Stimulated activated CD4-positive, alpha-beta T cell treated with anti-CD3 and anti-CD28 coated beads, Interleukin-4, amount 100 ng/mL, for 48 hours (primary cell): ENCODE measurements at regions not wholly inside any gene's neighbourhood (a gene's known extent, or its start where the extent isn't known, plus 50 kb on each side); places are given as distances from the start of the nearest gene placed in this dataset.
"Not testable (repeated sequence)": the region's sequence is repeated elsewhere in the genome, so short reads cannot be mapped to it uniquely, and the experiment has no call there.

ENCODE experiments used
- DNase-seq, 2 donors: peaks; one replicate each; pipeline ENCODE4 v3.0.0-alpha.2; 2020; ENCODE audit warnings: low read depth in 2 of 2

DNA sequence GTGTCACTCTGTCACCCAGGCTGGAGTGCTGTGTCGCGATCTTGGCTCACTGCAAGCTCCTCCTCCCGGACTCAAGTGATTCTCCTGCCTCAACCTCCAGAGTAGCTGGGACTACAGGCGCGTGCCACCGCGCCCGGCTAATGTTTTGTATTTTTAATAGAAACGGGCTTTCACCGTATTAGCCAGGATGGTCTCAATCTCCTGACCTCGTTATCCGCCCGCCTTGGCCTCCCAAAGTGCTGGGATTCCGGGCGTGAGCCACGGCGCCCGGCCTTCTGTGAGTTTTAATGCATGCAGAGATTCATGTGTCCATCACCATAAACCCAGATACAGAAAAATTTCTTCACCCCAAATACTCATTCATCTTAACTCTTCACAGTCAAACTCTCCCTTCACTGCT, 1046.7 kb downstream of the CDH9 start:
- no peak for DNase-seq

DNA sequence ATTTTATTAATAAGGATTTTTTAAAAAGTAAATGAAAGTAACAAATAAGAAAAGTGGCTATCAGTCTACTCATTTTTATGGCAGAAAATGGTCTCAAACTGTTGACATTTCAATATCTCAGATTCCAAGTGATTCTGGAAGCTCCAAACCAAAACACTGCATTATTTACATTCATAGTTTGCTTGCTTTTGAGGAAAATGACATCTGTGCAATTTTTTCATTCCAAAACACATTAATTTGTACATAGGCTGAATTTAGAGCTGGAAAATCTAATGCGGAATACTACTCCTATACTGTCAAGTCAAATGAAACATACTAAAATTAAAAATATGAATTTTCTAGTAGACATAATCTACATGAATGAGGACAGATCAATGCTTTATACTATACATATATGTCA, 1047.6 kb downstream of the CDH9 start:
- DNase-seq = no peak

DNA sequence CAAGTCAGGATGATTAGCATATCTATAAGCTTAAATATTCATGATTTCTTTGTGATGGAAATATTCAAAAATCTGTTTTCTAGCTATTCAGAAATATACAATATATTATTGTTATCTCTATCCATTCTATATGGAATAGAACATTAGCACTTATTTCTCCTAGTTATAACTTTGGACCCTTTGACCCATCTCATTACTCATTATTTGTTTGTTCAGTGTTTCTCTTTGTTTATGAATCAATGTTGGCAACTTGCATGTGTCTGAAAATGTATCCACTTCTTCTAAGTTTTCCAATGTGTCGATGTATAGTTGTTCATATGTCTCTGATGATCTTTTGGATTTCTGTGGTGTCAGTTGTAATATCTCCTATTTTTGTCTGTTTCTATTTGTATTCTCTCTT, 1059.3 kb downstream of the CDH9 start:
- no peak for DNase-seq

DNA sequence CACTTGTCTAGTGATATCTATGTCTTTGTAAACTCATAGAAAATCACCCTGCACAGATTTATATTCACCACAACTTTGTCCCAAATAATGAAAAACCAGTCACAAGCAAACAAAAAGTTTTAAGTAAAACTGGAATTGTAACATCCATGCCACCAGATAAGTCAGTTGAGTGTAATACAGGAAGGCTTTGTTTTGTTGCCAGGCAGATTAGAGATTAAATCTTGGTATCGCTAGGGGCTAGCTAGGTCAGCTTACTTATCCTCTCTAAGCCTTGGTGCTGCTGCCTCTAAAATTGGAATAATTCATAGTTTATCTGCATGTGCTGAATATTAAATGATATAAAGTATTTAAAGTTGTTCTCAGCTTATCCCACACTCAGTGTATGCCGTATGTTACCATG, 1062.5 kb downstream of the CDH9 start:
- DNase-seq = no peak

DNA sequence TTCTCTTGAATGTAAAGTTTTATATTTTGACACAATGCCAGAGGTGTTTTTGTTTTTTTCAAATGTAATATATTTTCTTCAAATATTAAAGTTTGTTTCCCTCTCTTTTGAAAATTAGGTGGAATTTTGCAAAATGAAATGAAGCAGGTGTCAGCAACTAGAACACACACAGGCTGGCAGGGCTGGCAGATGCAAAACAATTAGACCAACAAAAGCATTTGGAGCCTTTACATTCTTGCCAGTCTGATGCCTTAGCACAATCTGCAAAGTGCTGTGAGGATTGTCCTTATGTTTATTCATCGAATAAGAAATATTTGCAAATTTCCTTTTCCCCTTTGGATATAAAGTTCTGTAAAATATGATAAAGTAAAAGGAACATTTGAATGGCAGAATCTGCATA, 1063.9 kb downstream of the CDH9 start:
- DNase-seq = no peak

DNA sequence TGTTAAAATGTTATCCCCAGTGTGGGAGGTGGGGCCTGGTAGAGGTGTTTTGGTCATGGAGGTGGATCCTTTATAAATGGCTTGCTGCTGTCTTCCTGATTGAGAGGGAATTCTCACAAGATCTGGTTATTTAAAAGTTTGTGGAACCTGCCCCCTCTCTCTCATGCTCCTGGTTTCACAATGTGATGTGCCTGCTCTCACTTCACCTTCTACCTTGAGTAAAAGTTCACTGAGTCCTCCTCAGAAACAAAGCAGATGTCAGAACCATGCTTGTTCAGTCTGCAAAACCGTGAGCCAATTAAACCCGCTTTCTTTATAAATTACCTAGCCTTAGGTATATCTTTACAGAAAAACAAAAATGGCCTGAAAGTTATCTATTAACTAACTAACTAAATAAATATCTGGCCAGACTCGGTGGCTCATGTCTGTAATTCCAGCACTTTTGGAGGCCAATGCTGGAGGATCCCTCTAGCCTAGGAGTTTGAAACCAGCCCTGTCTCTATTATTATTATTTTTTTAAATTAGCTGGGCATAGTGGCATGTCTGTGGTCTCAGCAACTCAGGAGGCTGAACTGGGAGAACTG, 1067.4 kb downstream of the CDH9 start:
- no peak for DNase-seq

DNA sequence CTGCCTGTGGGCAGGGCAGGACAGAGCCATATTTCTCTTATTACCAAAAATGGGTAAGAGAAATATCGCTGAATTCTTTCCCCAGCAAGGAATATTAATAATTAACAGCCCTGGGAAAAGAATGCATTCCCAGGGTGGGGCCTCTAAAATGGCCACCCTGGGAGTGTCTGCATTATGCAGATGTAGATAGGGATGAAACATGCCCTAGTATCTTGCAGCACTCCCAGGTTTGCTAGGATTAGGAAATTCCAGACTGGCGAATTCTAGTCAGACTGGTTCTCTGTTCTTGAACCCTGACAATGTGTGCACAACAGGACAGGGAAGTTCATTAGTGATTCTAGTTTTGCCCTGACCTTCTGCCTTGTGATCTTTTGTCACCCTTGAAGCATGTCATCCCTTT, 1069.3 kb downstream of the CDH9 start:
- DNase-seq = not testable (repeated sequence)

DNA sequence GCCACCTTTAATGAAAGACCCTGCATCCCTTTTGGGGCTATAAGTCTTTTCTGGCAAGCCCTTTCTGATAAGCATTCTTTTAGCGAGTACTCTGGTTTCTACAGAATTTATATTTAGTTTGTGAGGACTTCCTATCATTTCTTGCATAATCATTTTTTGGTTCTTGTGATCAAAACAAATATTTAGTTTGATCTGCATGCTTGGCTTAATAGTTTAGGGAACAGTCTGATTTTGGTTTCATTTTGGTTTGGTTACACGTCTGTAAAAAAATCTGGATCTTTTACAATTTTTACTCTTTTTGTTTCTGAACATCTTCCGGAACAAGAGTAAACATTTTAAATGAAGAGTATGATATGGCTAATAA, 1074.4 kb downstream of the CDH9 start:
- DNase-seq = no peak

DNA sequence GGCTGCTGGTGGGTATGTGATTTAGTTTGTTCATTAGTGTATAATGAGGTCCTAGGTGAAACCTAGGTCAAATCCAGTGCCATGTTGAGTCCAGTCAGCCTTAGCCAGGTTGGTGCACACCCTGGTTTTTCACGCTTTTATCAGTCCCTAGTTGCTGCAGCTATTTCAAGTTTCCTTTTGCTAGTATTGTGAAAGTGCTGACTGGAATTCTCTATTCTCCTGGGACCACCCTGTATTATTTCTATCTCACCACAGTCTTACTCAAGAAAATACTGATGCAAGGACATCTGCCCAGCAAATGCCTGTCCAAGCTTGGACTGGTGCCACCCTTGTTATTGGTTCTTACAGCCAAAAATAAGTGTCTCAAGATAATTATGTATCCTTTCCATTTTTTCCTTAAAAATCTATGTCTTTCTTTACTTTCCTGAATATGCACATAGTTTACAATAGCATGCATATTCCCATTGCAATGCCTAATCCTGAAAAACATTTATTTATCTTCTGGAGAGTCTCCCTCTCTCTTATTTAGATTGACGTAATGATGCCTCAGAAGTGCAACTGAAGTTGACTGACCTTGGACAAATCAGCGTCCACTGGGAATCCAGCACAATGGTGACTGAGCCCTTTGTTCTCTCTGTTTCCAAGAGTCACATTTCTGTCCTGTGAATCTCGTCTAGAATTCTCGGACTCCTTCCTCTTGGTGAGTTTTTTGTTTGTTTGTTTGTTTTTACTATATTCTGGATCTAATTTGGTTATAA, 1075.0 kb downstream of the CDH9 start:
- no peak for DNase-seq

DNA sequence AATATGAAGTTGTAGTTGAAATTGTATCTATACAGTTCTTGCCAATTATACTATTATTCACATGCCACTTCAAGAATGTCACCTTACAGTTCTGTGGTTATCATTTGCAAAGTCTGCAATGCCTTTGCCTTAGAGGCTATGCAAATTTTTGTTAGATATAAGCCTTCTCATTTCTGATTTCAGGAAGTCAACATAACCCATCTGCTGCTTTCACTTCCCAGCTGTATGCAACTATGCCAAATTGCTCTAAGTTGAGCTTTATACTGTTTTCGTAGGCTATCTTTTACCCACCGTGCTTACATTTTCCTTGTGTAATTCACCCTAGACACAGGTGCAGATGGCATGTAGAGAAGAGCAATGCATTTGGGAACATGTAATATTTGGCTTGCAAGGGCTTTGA, 1083.0 kb downstream of the CDH9 start:
- no peak for DNase-seq

DNA sequence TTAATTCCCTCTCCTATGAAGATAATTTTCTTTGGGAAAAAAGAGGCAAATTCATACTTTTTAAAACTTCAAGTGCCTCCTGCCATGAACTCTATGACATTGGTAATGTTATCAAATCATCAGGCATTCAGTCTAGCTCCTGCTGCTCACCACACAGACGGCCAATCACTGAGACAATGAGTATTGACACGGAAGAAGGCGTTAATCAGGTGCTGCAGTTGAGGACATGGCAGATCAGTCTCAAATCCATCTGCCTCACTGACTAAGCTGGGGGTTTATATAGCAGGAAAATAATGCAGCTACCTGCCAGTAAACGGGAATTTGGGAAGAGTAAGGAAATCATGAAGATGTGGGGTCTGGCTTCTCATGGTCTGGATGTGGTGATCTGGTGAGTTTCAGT, 1087.7 kb downstream of the CDH9 start:
- DNase-seq = no peak

DNA sequence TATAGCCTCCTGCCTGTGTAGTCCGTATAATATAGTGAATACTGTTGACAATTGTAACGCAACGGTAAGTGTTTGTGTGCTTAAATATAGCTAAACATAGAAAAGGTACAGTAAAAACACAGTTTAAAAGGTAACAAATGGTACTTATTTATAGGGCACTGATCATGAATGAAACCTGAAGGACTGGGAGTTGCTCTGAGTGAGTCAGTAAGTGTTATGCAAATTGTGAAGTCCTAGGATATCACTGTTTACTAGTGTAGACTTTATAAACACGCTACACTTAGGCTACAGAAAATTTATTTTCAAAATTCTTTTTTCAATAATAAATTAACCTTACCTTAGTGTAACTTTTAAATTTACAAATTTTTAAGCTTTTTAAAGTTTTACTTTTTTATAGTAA, 1090.1 kb downstream of the CDH9 start:
- DNase-seq = no peak

DNA sequence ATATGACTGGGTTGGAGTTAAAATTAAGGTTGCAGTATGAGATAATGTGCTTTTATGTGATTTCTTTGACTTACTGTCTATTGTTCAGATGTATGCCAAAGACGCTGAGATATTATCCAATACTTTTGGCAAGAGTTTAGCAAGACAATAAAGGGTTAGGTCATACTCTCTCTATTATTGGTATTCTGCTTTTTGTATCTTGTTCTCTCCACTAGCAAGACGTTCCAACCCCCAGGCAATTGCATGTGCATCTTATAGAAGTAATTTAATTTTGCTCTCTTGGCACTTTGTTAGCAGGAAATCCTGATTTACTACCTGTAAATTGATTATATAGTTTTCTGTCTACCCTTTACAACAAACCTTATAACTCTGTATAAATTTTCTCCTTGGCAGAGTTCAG, 1093.6 kb downstream of the CDH9 start:
- no peak for DNase-seq

DNA sequence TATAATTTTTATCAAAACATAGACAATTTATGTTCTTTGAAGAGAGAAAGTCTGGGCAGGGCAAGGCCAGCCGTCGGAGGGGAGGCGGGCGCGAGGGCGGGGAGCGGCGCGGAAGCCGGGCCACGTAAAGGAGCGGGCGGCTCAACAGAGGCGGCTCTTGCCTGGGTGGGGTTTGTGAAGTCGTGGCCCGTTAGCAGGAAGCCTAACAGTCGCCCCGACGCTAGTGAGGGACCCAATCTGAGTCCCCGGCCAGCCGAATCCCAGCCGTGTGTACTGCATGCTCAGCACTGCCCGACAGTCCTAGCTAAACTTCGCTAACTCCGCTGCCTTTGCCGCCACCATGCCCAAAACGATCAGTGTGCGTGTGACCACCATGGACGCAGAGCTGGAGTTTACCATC, 1129.2 kb downstream of the CDH9 start:
- no peak for DNase-seq

DNA sequence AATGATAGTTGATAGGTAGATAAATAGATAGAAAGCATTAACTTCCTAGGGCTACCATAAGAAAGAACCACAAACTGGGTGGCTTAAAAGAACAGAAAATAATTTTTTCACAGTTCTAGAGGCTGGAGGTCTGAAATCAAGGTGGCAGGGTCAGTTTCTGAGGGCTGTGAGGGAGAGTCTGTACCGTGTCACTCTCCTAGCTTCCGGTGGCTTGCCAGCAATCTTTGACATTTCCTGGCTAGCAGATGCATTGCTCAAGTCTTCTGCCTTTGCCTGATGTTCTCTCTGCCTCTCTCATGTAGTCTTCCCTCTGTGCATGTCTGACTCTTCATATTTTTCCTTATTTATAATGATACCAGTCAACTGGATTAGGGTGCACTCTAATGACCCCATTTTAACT, 1132.7 kb downstream of the CDH9 start:
- DNase-seq = no peak

DNA sequence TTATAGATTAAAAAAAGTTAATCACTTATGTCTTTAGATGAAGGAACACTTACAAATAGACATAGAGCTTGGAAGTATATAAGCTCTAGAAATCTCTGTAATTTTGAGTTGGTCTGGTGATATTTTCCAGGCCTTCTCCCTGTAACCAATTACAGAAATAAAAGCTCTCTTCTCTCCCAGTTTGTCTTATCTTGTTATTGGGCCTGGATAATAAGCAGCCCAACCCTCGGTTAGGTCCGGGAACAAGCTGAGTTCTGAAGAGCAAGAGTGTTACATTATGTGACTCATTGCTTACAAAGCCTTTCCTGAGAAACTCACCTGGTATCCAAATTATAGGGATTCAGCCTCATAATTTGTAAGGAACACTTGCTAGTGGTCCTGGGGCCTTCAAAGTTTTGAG, 1146.2 kb downstream of the CDH9 start:
- DNase-seq = no peak

DNA sequence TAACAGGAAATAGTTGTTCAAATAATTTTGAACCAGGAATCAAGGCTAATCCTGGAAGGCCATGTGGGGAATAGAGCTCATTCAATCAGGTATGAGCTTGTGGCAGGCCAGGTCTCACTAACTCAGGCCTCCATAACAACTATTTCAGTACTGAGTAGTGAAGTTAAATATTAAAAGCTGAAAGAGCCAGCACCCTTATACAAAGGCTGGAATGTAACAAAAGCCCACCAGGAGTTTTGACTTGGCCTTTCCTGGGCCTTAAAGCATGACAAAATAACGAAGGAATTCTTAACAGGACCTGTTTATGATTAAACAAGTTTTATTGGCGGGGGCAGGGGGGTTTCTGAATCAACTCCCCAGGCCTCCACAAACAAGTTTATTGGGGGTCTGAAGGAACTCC, 1146.7 kb downstream of the CDH9 start:
- no peak for DNase-seq

DNA sequence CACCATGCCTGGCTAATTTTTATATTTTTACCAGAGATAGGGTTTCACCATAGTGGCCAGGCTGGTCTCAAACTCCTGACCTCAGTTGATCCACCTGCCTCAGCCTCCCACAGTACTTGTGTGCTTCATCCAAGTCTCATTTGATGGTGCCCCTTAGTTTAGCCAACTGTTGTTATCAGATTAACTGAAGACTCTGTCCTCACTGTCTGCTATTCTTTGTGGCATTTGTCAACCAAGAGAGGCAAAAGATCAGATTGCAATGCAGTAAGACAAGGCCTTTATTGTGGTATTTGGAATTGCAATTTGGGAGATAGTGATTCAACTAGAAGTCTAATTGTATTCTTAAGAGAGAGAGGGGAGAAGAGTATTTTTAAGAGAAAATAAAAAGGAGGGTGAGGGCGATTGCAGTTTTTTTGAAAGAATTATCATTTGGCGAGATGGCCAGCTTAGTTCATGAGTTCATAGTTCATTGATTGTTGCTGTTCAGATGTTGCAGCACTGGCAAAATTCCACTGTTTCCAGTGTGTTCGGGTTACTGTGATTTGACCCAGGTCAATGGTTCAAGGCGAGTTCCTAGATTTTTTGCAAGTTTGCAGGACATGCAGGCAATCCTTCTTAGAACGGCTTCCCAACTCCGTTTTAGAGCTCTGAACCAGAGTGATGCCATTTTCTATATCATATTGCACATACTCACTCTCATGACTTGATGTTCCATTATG, 1156.9 kb downstream of the CDH9 start:
- DNase-seq = no peak

DNA sequence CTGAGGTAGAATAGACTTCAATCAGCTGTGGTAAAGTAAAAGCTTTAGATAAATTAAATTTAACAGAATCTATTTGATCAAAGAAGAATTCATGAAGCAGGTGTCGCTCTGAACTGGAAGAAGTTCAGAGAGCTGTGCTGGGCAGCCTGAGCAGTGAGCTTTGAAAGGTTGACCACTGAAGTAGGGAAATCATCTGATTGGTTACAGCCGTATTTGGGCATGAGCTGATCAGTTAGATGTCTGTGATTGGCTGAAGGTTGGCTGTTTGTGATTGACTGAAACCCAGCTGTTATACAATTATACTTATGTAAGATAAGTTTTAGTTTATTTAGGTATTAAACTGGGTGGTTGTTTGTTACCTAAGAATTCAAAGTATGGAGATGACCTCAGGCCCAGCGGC, 1174.6 kb downstream of the CDH9 start:
- no peak for DNase-seq

DNA sequence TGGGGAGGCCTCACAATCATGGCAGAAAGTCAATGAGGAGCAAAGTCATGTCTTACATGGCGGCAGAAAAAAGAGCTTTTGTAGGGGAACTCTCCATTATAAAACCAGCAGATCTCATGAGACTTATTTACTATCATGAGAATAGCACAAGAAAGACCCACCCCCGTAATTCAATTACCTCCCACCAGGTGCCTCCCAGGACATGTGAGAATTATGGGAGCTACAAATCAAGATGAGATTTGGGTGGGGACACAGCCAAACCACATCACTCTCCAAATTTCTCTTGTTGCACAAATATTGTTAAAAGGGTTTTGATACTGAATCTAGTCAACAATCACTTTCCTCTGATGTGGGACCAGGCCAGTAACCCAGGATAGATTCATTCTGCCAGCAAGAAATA, 1176.1 kb downstream of the CDH9 start:
- DNase-seq = no peak

DNA sequence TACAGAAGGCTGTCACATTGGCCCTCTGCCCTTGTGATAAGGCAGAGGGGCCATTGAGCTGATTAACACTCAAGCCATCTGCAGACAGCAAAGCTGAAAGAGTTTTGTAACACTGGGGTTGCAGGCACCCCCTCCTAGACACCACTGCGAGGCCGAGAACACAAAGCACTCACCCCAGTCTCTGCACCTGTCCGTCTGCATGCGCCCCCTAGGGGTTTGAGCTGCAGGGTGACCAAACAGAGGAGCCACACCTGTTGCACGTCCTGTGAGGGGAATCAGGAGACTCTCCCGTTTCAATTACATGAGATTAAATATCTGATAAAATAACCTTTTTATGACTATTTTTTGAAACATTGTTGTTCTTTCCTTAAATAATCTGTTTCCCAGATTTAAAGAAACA, 1180.4 kb downstream of the CDH9 start:
- DNase-seq = no peak

DNA sequence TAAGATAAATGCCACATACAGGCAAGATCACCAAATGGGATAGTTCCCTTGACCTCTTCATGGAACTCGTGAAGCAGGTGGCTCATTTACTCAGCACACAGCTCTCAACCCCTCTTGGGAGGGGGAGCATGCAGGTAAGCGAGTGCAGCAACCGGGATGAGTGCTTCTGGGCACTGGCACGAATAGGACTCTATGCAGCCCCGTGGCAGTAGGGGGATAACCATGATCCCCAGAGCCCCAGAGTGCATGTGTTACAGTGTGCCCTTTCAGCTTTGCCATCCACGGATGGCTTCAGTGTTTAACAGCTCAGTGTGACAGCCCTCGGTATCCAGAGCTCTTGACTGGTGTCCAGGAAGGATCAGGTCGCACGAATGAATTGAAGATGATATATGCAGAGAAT, 1187.1 kb downstream of the CDH9 start:
- no peak for DNase-seq

DNA sequence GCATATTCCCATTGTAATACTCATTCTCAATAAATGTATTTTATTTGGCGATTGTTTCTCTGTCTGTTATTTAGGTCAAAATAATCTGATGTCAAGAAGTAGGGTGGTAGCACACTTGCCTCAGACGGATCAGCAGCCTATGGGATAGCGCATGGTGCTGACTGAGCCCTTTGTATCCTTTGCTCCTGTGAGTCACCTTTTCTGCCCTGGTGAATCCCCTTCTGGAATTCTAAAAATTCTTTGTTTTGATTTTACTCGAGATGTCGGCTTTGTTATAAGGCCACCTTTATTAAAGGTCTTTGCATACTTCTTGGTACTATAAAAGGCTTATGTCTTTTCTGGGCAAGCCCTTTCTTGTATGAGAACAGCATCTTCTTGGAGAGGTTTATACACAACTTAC, 1187.8 kb downstream of the CDH9 start:
- no peak for DNase-seq
